RWPE1 (cell line): ENCODE measurements at regions not wholly inside any gene's neighbourhood (a gene's known extent, or its start where the extent isn't known, plus 50 kb on each side); places are given as distances from the start of the nearest gene placed in this dataset.

Source experiments
- CTCF ChIA-PET: fragments of 350-600 bp; sonication (Branson Sonifier 250); formaldehyde crosslinking; extraction: SDS; loops from one replicate; lab custom pipeline; 2021; lab: Yijun Ruan, JAX
- POLR2A ChIA-PET: fragments of 400-600 bp; formaldehyde crosslinking; extraction: SDS; loops from one replicate; lab custom pipeline; 2020; ENCODE audit warnings: antibody characterized with exemption; ENCODE audit not compliant: low non-redundant PET; lab: Yijun Ruan, JAX
- DNase-seq: peaks from one replicate; pipeline ENCODE4 v3.0.0; 2012; ENCODE audit warnings: low spot score
- H3K27ac ChIP-seq: fragments of 450-650 bp; 2 replicates; pipeline ENCODE4 v1.5.1; 2017
- TF ChIP-seq, protein P1 (sequence below): fragments of 450-650 bp; conservative IDR thresholded peaks from 2 replicates; pipeline ENCODE4 v1.5.1; 2017; ENCODE audit warnings: low read depth, mild to moderate bottlenecking

- POLR2A ChIA-PET: no interaction called here
- CTCF ChIA-PET: interaction anchor here (0.5 kb wide), 1 partner anchor 556 kb away, joined by 4 read pairs; no protein-coding TSS in a partner anchor
- TF ChIP-seq, protein P1, sequence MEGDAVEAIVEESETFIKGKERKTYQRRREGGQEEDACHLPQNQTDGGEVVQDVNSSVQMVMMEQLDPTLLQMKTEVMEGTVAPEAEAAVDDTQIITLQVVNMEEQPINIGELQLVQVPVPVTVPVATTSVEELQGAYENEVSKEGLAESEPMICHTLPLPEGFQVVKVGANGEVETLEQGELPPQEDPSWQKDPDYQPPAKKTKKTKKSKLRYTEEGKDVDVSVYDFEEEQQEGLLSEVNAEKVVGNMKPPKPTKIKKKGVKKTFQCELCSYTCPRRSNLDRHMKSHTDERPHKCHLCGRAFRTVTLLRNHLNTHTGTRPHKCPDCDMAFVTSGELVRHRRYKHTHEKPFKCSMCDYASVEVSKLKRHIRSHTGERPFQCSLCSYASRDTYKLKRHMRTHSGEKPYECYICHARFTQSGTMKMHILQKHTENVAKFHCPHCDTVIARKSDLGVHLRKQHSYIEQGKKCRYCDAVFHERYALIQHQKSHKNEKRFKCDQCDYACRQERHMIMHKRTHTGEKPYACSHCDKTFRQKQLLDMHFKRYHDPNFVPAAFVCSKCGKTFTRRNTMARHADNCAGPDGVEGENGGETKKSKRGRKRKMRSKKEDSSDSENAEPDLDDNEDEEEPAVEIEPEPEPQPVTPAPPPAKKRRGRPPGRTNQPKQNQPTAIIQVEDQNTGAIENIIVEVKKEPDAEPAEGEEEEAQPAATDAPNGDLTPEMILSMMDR: no peak
- H3K27ac ChIP-seq: no peak overlapping the region
- DNase-seq: no peak
These were observed 407.0 kb downstream of the HTR7 start for GRCh38 chr10:90450797-90451196.

GRCh38 chr10:90451283-90451682 is 406.6 kb downstream of the HTR7 start:
- DNase-seq: no peak
- ChIA-PET POLR2A (no interaction called here), CTCF (no interaction called here)
- no peak overlapping the region for H3K27ac ChIP-seq
- TF ChIP-seq, protein P1: no peak

DNA sequence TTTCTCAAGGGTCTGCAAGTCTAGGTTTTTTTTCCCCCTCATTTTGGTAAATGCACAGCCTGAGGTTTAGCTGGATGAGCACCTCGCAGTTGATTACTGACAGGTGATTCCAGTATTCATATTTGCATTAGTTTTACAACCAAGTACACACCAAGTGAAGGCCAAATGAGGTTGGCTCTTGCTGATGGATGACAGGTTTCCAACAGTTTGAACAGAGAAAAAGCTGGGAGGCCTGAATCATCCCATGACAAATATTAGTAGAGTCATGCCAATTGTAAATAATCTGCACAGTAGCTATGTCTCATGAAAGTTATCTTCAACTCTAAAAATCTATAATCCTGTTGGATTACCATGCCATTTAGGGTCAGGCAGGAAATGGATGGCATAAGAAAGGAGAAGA is 399.8 kb downstream of the HTR7 start:
- no peak overlapping the region for H3K27ac ChIP-seq
- ChIA-PET POLR2A (no interaction called here), CTCF (no interaction called here)
- TF ChIP-seq, protein P1: no peak
- DNase-seq: no peak

DNA sequence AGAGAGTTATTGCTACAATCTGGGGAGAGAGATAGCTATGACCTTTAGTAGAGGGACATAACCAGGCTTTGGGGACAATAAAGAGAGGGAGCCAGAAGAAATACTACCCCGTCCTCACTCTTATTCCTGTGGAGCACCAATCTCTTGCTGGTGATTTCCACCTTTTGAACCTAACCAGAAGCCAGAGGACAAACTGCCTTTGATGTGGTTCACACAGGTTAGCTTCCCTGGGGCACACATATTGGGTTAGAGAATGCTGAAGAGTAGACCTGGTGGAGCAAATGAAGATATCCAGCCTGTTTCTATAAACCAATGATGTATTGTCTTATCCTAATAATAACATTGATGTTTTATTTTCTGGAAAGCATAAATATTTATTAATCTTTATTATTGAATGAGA is 399.3 kb downstream of the HTR7 start:
- CTCF ChIA-PET: no interaction called here
- POLR2A ChIA-PET: no interaction called here
- TF ChIP-seq, protein P1: no peak
- no peak for DNase-seq
- no peak overlapping the region for H3K27ac ChIP-seq

DNA sequence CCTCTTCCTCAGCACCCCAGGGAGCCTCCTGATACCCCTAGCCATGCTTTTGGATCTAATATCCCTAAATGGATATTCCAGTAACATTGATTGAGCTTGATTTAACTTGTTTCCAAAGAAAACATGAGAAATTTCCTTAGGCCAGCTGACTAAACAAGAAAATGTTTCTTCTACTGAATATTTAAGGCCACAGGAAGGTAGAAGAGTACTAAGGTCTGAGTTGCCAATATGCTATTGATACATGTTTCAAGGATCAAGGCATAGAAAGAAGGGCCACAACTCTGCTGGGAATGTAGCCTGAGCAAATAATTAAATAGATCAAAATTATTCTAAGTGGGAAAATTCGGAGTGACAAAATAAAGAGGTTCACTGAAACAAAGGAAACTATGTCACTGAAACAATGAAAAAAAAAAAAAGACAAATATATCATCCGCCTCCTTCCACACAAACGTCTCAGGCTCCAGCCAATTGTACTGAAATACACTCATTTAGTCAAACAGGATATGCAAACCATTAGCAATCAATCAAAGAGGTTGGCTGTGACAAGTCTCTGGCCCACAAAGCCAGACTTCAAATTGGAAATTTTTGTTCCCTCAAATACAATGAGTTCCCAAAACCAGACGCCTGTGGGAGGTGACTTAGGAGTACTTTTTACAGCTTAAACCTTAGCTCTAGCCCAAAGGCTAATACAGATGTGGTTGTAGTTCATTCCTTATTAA is 396.2 kb downstream of the HTR7 start:
- CTCF ChIA-PET: no interaction called here
- DNase-seq: no peak
- TF ChIP-seq, protein P1: no peak
- no peak overlapping the region for H3K27ac ChIP-seq
- POLR2A ChIA-PET: no interaction called here

GRCh38 chr10:90462749-90463470 is 394.9 kb downstream of the HTR7 start:
- no peak for DNase-seq
- POLR2A ChIA-PET: no interaction called here
- TF ChIP-seq, protein P1: no peak
- no peak overlapping the region for H3K27ac ChIP-seq
- CTCF ChIA-PET: no interaction called here
